HEK293 (cell line): ENCODE measurements at regions not wholly inside any gene's neighbourhood (a gene's known extent, or its start where the extent isn't known, plus 50 kb on each side); places are given as distances from the start of the nearest gene placed in this dataset.

ENCODE experiments used
- CTCF ChIP-seq: fragments of 450-650 bp; formaldehyde crosslinking; IDR thresholded peaks from 2 replicates; pipeline ENCODE4 v1.5.1; 2016; ENCODE audit warnings: missing biosample characterization, missing genetic modification characterization
- PRDM2 ChIP-seq: fragments of 450-650 bp; formaldehyde crosslinking; IDR thresholded peaks from 2 replicates; pipeline ENCODE4 v1.5.1; 2016; ENCODE audit warnings: missing biosample characterization, missing genetic modification characterization, borderline replicate concordance
- TSHZ1 ChIP-seq: fragments of 450-650 bp; formaldehyde crosslinking; IDR thresholded peaks from 2 replicates; pipeline ENCODE4 v1.5.1; 2016; ENCODE audit warnings: missing biosample characterization, missing genetic modification characterization, borderline replicate concordance
- ZNF302 ChIP-seq: fragments of 450-650 bp; formaldehyde crosslinking; IDR thresholded peaks from 2 replicates; pipeline ENCODE4 v1.5.1; 2016; ENCODE audit warnings: missing biosample characterization, missing genetic modification characterization, low read depth
- ZNF398 ChIP-seq: fragments of 450-650 bp; formaldehyde crosslinking; IDR thresholded peaks from 2 replicates; pipeline ENCODE4 v1.5.1; 2017; ENCODE audit warnings: missing biosample characterization, missing genetic modification characterization
- ZNF510 ChIP-seq: fragments of 450-650 bp; formaldehyde crosslinking; IDR thresholded peaks from 2 replicates; pipeline ENCODE4 v1.5.1; 2018; ENCODE audit warnings: mild to moderate bottlenecking, missing genetic modification characterization, missing biosample characterization; ENCODE audit not compliant: insufficient replicate concordance

GRCh38 chr7:45999541-45999940 is 78.5 kb upstream of the IGFBP3 start:
- TF ChIP-seq CTCF (tag by site-specific recombination) (no peak), TSHZ1 (tag by site-specific recombination) (no peak), ZNF398 (tag by site-specific recombination) (no peak), ZNF302 (no peak), ZNF510 (no peak), PRDM2 (no peak)
